ENCODE measurements at regions not wholly inside any gene's neighbourhood (a gene's known extent, or its start where the extent isn't known, plus 50 kb on each side); places are given as distances from the start of the nearest gene placed in this dataset.
"Not testable (repeated sequence)": the region's sequence is repeated elsewhere in the genome, so short reads cannot be mapped to it uniquely, and the experiment has no call there.

DNA sequence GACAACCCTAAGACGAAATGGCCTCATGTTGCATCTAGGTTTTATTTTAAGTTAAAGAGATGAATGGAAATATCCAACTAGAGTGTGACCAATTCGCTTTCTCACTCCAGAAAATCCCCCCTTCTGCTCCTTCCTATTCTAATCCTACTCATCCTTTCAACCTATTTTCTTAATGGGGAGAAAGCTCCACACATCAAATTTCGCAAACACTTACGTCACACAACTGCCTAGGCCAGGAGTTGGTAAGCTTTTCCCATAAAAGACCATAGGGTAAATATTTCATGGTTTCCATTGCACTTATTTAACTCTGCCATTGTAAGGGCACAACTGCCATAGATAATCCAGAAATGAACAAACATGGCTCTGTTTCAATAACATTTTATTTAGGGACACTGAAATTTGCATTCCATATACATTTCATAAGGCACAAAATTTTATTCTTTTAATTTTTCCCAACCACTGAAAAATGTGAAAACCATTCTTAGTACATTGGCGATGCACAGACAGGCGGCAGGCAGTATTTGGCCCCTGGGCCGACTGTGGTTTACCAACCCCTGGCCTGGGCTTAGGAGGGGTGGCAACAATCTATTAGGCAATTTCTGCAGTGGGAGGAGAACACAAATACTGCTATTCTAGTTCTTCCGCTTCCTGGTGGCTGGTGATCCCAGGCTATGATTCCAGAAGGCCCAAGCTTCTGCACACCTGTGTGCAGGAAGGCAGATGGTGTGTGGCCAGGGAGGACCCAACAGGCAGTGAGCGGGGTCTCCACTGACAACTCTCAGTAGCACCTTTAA, 67.2 kb upstream of the FOXN3 start:
- no peak for DNase-seq

DNA sequence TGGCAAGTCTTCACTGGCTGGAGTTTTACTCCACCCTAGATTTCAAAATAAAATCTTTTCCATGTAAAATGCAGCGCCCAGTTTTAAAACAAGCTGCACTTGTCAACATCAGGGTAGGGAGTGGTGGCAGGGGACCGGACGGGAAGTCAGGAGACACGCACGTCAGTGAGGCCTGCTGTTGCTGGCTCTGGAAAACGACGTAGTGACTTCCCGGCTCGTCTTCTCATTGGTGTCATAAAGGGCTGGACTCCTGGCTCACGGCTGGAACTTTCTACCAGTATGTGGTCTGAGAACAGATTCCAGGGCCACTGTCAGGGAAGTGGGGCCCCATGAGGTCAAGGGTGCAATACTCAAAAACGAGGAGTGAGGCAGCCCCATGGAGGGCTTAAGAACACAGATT, 64.2 kb upstream of the FOXN3 start:
- no peak for DNase-seq

DNA sequence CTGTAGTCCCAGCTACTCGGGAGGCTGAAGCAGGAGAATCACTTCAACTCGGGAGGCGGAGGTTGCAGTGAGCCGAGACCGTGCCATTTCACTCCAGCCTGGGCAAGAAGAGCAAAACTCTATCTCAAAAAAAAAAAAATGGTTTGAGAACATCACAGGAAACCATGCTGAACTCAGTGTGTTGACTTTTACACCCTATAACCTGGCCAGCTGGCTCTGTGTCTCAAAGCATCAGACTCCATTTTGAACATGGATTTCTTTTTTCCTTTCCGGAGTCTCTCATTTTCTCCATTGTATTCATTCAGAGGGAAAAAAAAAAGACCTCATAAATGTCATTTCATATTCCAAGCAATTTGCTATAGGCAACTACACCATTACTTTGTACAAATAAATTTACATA, 63.2 kb upstream of the FOXN3 start:
- DNase-seq, result no peak

DNA sequence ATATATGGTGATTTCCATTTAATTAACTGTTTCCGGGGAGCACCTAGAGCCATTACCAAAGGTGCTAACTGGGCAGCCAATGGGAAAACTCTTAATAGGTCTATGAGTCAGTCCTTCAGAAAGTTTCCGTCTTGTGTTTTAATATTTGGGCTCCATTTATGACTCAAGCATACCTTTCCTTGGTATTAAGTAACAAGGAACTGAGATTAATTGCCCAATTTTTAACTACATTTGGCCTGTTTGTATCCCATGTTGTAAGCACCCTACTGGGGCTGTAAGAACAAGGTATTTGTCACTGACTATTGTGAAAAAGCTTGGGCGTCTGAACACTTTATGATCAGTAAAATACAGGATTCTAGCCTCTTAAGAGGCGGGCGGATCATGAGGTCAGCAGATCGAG, 62.8 kb upstream of the FOXN3 start:
- no peak for DNase-seq

DNA sequence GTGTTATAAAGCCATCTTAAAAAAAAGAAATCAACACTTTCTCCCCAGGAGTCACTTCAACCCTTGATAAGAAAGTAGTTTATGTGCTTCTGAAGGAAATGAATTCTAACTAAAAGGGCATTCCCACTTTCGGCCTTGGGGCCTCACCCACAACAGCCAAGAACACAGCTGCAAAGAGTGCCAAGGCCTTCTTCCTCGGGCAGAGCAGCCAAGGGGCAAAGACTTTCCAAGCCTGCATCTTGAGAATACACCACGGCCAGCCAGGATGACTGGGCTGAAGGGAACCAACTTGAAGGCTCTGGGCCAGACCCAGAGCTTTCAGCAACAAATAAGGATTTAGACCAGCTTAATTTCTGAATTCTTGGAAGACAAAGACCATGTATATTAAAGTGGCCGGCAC, 60.4 kb upstream of the FOXN3 start:
- DNase-seq, result no peak

DNA sequence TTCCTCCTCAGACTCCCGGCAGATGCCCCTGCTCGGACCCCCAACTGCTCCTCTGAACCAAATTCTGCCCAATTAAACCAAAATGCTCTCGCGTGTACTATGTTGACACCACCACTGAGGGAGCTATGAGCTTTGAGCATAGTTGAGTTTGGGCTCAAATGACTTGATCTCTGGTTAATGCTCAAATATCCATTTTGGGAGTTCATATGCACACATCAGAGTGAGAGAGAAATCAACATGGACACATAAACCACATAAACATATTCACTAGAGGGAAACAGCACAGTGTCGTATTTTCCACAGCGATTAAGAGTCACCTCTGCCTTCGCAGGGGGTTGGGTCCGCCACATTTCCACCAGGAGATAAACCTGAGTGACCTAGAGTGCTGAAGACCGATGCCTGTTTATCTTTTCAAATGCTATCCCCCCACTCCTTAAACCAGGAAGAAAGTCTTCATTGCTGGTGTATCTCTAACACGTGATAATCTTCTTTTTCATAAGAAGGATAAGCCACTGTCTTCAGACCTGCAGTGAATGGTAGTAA, 59.4 kb upstream of the FOXN3 start:
- DNase-seq, result no peak

DNA sequence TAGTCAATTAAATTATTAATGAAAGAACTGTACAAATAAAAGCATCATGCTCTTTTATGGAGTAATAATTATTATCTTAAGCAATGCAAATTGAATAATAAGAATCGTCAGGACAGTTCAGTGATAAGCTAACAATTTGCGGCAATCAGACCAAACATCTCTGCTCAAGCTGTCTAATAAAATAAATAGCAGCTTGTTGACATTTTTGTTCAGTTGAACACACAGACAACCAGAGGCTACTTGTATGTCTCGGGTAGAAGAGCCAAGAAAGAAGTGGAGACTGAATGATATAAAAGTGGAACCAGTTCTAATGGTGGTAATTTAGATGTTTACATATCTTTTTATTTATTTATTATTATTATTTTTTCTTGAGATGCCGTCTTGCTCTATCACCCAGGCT, 57.4 kb upstream of the FOXN3 start:
- DNase-seq, result no peak

DNA sequence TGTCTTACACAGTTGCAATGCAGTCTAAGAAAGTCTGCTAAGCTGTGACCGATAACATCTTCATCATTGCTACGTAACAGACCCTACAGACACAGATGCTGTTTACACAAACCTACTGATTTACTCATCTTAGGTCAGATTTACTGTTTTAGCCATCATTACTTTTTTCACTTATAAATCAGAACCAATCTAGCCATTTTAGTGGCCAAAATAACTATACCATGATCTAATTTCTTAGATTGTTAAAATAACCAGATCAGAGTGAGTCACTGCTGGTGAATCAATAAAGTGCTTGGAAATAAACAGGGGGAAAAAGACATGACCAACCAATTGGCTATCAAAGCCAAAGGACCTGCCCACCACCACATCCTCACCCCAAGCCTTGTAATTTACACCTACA, 57.0 kb upstream of the FOXN3 start:
- no peak for DNase-seq

DNA sequence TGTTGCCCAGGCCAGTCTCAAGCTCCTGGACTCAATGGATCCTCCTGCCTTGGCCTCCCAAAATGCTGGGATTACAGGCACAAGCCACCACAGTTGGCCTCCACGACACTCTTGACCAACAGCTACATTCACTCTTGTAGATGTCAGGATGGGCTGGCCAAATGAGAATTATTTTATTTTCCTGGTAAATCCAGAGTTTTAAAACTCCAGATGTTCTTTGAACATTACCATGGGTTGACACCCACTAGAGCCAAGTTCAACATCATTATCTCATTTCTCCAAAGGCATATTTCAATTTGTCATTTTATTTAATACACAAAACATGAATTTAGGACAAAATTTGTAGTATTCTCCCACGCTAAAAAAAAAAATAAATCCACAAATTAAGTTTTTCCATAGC, 56.5 kb upstream of the FOXN3 start:
- DNase-seq, result no peak

DNA sequence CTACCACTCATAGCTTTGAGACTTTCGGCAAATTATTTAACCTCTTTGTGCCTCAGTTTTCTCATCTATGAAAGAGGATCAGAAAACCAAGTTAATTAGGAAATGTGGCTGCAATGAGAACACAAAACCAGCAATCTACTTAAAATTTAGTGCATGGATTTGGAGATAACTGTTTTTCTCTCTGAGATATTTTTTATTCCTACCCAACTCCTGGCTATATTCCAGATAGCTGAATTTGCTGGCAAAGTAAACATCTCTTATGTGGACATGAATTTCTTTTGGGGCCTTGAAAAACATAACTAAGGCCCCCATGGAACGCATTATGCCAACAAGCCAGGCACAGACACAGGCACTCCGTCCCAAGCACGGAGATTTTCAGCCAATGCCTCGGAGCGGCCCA, 53.4 kb upstream of the FOXN3 start:
- no peak for DNase-seq

DNA sequence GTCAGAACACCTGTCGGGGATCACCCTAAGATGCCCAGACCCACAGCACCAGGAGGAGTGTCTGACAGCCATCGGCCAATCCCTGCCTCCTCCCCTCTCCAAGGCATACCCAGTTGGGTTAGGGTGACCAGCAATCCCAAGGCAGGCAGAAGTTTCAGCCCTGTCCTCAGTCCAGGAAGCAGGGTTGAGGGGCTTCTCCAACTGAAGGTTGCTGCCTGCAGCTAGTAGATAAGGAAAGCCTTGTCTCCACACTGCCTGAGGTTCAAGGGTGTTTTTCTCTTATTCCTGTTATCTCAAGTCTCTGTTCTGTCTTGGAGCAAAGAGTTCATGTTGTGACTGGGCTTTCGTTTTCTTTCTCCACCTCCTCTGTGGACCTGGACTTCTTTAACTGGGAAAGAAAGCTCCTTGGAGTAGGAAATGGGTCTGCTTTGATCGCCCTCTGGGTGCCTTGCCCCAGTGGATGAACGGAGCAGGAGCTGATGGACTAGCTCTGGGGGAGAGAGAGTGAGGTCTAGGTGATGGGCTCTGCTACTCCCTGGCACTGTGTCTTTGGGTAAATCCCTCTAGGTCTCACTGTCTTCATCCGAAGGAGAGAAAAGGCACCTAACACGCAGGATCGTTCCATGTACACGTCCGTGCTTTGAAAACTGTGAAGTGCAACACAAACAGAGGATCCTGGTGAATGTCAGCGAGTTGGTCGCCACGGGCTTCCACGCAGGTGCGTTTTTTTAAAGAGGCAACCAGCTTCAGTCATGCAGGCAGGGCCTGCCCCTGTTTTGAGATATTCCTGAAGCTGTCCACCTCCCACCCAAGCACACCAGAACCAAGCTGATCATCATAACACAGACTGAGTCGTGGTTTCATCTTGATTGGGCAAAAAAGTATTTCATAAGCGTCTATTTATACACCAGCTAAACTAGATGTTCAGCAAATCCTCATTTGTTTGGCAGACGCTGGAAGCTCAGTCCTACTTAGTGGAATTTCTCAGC, 52.5 kb upstream of the FOXN3 start:
- no peak for DNase-seq

DNA sequence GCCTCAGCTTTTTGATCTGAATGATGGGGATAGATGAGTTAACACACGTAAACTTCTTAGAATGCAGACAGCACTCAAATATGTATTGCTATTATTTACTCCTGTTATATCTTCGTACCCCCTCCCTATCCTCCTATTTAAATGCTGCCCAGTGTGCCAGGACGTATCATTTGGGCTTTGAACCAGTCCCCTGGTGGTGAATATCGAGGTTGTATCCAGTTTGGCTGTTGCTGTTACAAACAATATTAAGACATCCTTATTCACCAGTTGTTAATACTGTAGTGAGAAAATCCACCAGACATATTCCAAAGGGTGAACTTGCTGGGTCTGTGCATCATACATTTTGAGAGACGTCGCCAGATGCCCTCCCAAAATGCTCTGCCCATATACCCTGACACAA, 51.5 kb upstream of the FOXN3 start:
- no peak for DNase-seq

DNA sequence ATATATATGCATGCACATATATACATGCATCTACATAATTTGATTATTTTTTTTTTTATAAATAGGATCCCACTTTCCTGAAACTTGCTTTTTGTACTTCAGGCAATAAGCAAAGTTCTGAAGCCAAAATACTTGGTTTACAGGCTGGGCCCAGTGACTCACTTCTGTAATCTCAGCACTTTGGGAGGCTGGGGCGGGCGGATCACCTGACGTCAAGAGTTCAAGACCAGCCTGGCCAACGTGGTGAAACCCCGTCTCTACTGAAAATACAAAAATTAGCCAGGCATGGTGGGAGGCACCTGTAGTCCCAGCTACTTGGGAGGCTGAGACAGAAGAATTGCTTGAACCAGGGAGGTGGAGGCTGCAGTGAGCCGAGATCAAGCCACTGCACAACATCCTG, 51.0 kb upstream of the FOXN3 start:
- DNase-seq, result not testable (repeated sequence)

DNA sequence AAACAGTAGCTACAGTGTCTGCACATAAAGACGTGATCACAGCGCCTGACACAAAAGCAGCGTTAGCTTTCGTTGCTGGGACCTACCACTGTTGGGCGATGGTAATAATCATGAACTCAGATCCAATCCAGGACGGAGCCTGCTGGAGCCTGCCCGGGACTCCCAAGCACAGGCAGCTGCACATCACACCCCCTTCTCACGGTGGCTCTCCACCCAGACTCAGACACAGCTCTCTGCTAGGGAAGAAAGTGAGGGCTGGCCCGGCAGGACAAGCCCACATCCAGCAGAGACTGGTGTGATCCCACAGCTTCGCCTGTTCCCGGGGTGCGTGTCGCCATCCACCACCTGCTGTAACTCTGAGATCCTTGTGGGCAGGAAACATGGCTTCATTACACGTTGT, 49.9 kb upstream of the FOXN3 start:
- DNase-seq, result no peak
